Lower leg skin (tissue), 3 donors: ENCODE measurements at regions not wholly inside any gene's neighbourhood (a gene's known extent, or its start where the extent isn't known, plus 50 kb on each side); places are given as distances from the start of the nearest gene placed in this dataset.

Experiments used
- POLR2A ChIP-seq, 2 donors: fragments of 450-650 bp; IDR thresholded peaks; one replicate each; pipeline ENCODE4 v1.6.1; 2016 to 2017; ENCODE audit warnings: antibody characterized with exemption in 2 of 2, mild to moderate bottlenecking in 1 of 2, moderate library complexity in 1 of 2
- TF ChIP-seq, protein P1 (sequence below), 3 donors: fragments of 450-650 bp; IDR thresholded peaks; one replicate each; pipeline ENCODE4 v1.5.1; 2016; ENCODE audit warnings: antibody characterized with exemption in 3 of 3, mild to moderate bottlenecking in 3 of 3, moderate library complexity in 2 of 3

GRCh38 chr6:151681433-151682059, 125.9 kb upstream of the ESR1 start:
- TF ChIP-seq, protein P1, sequence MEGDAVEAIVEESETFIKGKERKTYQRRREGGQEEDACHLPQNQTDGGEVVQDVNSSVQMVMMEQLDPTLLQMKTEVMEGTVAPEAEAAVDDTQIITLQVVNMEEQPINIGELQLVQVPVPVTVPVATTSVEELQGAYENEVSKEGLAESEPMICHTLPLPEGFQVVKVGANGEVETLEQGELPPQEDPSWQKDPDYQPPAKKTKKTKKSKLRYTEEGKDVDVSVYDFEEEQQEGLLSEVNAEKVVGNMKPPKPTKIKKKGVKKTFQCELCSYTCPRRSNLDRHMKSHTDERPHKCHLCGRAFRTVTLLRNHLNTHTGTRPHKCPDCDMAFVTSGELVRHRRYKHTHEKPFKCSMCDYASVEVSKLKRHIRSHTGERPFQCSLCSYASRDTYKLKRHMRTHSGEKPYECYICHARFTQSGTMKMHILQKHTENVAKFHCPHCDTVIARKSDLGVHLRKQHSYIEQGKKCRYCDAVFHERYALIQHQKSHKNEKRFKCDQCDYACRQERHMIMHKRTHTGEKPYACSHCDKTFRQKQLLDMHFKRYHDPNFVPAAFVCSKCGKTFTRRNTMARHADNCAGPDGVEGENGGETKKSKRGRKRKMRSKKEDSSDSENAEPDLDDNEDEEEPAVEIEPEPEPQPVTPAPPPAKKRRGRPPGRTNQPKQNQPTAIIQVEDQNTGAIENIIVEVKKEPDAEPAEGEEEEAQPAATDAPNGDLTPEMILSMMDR (IDR thresholded peaks at IDR 0.05): no peak
- no peak for TF ChIP-seq POLR2A (IDR thresholded peaks at IDR 0.05)
